ENCODE measurements at regions not wholly inside any gene's neighbourhood (a gene's known extent, or its start where the extent isn't known, plus 50 kb on each side); places are given as distances from the start of the nearest gene placed in this dataset.

DNA sequence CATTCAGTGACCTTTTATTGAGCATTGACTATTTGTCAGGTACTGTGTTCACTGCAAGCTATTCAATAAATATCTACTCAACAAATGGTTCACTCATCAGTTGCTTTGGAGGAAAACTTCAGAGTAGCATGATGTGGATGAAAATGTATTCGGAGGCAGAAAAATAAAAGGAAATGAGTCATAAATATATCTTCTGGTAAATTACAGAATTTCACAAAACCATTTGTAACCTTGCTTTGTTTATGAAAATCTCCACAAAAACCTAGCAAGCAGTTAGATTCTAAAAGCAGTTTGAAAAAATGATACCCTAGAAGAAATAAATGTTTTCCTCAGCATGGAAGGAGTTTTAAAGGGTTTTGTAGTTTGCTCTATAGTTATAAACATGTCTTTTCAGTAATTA is 399.6 kb downstream of the LMO7 start:
- Histone ChIP-seq H4K8ac (ENCODE audit: low read depth, low read length) (no peak overlapping the region), H3K9ac (ENCODE audit: low read length) (no peak overlapping the region), H3K4me3 (ENCODE audit: low read depth, low read length) (no peak overlapping the region), H3K27ac (ENCODE audit: low read depth, low read length) (no peak overlapping the region), H3K4ac (ENCODE audit: low read depth, low read length) (no peak overlapping the region), H3K4me1 (ENCODE audit: control insufficient read depth in 1 of 2, insufficient read depth in 2 of 2, low read length in 2 of 2) (no peaks in the 10 kb centered on the region), H4K12ac (ENCODE audit: low read depth, low read length) (no peak overlapping the region), H2AK5ac (ENCODE audit: low read length) (no peak overlapping the region), H2BK12ac (ENCODE audit: low read length) (no peak overlapping the region), H2BK120ac (ENCODE audit: insufficient read depth, low read length, poor library complexity) (no peak overlapping the region), H3K79me2 (ENCODE audit: control insufficient read depth, insufficient read depth, low read length, poor library complexity) (no peaks in the 10 kb centered on the region), H2AFZ (ENCODE audit: insufficient read depth, low read length, poor library complexity) (no peak overlapping the region), H3K4me2 (ENCODE audit: low read length) (no peak overlapping the region), H3K18ac (ENCODE audit: low read length) (no peak overlapping the region), H3K27me3 (ENCODE audit: insufficient read depth, low read length) (no peaks in the 10 kb centered on the region), H3K23ac (ENCODE audit: low read length) (no peak overlapping the region), H3K79me1 (ENCODE audit: low read length) (no peaks in the 10 kb centered on the region), H3K36me3 (ENCODE audit: control insufficient read depth in 1 of 2, insufficient read depth in 2 of 2, low read length in 2 of 2) (no peaks in the 10 kb centered on the region), H3K9me3 (ENCODE audit: insufficient read depth, low read depth, low read length) (no peaks in the 10 kb centered on the region), H3K14ac (ENCODE audit: low read length) (no peak overlapping the region), H2BK5ac (ENCODE audit: low read depth, low read length, poor library complexity) (no peak overlapping the region), H4K91ac (ENCODE audit: low read depth, low read length) (no peak overlapping the region)
- DNase-seq: no peak
- no CpG with 5 or more reads among the region's 1 CpG for WGBS (ENCODE audit: extremely low coverage, insufficient coverage, insufficient read length)

DNA sequence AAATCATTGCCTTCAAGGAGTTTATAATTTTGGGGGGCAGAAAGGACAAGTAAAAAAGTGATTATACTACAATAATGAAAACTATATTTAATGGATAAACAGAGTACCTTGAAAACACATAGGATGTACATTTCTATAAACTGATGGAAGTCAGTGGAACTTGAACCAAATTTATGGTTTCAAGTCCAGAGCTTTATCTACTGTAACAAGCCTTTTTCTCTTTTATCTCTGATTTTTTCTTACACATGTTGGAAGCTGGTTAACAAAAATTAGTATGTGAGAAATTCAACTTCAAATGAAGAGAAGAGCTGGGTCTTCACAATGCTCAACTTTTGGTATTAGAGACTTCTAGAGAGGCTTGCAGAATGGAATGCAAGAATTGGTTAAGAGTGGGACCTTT is 393.6 kb downstream of the LMO7 start:
- Histone ChIP-seq H3K4me3 (ENCODE audit: low read depth, low read length) (no peak overlapping the region), H3K9ac (ENCODE audit: low read length) (no peak overlapping the region), H3K27ac (ENCODE audit: low read depth, low read length) (no peak overlapping the region), H3K18ac (ENCODE audit: low read length) (no peak overlapping the region), H2AK5ac (ENCODE audit: low read length) (no peak overlapping the region), H2BK5ac (ENCODE audit: low read depth, low read length, poor library complexity) (no peak overlapping the region), H4K8ac (ENCODE audit: low read depth, low read length) (no peak overlapping the region), H3K14ac (ENCODE audit: low read length) (no peak overlapping the region), H2BK120ac (ENCODE audit: insufficient read depth, low read length, poor library complexity) (no peak overlapping the region), H2BK12ac (ENCODE audit: low read length) (no peak overlapping the region), H3K4me1 (ENCODE audit: control insufficient read depth in 1 of 2, insufficient read depth in 2 of 2, low read length in 2 of 2) (peaks cover 0 to 3% of the 10 kb centered on the region in 2 experiments), H3K79me1 (ENCODE audit: low read length) (no peaks in the 10 kb centered on the region), H3K4ac (ENCODE audit: low read depth, low read length) (no peak overlapping the region), H4K91ac (ENCODE audit: low read depth, low read length) (no peak overlapping the region), H3K79me2 (ENCODE audit: control insufficient read depth, insufficient read depth, low read length, poor library complexity) (no peaks in the 10 kb centered on the region), H4K12ac (ENCODE audit: low read depth, low read length) (no peak overlapping the region), H3K9me3 (ENCODE audit: insufficient read depth, low read depth, low read length) (no peaks in the 10 kb centered on the region), H2AFZ (ENCODE audit: insufficient read depth, low read length, poor library complexity) (no peak overlapping the region), H3K23ac (ENCODE audit: low read length) (no peak overlapping the region), H3K36me3 (ENCODE audit: control insufficient read depth in 1 of 2, insufficient read depth in 2 of 2, low read length in 2 of 2) (no peaks in the 10 kb centered on the region), H3K27me3 (ENCODE audit: insufficient read depth, low read length) (no peaks in the 10 kb centered on the region), H3K4me2 (ENCODE audit: low read length) (no peak overlapping the region)
- DNase-seq: no peak

DNA sequence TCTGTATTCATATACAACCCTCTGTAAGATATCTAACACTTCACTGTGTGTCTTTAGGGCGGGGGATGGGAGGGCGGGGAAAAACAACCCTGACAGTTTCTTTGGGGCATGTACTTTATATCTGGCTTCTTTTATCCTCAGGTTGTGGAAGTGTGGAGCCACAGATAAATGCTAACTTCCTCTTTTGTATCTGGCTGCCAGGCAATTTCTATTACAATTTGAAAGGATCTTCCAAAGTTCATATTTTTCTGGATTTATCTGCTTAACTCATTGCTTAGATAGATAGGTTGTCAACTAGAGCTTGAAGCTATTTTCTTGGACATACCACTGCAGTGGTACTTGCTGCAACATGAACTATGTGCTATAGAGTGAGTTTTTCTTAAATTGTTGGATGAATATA is 393.0 kb downstream of the LMO7 start:
- DNase-seq: no peak
- H3K18ac ChIP-seq (ENCODE audit: low read length): no peak overlapping the region
- H4K8ac ChIP-seq (ENCODE audit: low read depth, low read length): no peak overlapping the region
- no peak overlapping the region for H3K4me3 ChIP-seq (ENCODE audit: low read depth, low read length)
- no peak overlapping the region for H2BK5ac ChIP-seq (ENCODE audit: low read depth, low read length, poor library complexity)
- H3K36me3 ChIP-seq (ENCODE audit: control insufficient read depth in 1 of 2, insufficient read depth in 2 of 2, low read length in 2 of 2): no peaks in the 10 kb centered on the region
- no peaks in the 10 kb centered on the region for H3K27me3 ChIP-seq (ENCODE audit: insufficient read depth, low read length)
- no peak overlapping the region for H2AK5ac ChIP-seq (ENCODE audit: low read length)
- no peak overlapping the region for H3K23ac ChIP-seq (ENCODE audit: low read length)
- H2BK12ac ChIP-seq (ENCODE audit: low read length): no peak overlapping the region
- no peak overlapping the region for H3K4ac ChIP-seq (ENCODE audit: low read depth, low read length)
- peaks cover 0 to 3% of the 10 kb centered on the region in 2 experiments for H3K4me1 ChIP-seq (ENCODE audit: control insufficient read depth in 1 of 2, insufficient read depth in 2 of 2, low read length in 2 of 2)
- no peak overlapping the region for H2AFZ ChIP-seq (ENCODE audit: insufficient read depth, low read length, poor library complexity)
- H3K4me2 ChIP-seq (ENCODE audit: low read length): no peak overlapping the region
- H3K79me1 ChIP-seq (ENCODE audit: low read length): peaks cover 2% of the 10 kb centered on the region
- H4K12ac ChIP-seq (ENCODE audit: low read depth, low read length): no peak overlapping the region
- H3K27ac ChIP-seq (ENCODE audit: low read depth, low read length): no peak overlapping the region
- H3K9ac ChIP-seq (ENCODE audit: low read length): no peak overlapping the region
- H2BK120ac ChIP-seq (ENCODE audit: insufficient read depth, low read length, poor library complexity): no peak overlapping the region
- H3K9me3 ChIP-seq (ENCODE audit: insufficient read depth, low read depth, low read length): no peaks in the 10 kb centered on the region
- no peak overlapping the region for H3K14ac ChIP-seq (ENCODE audit: low read length)
- H3K79me2 ChIP-seq (ENCODE audit: control insufficient read depth, insufficient read depth, low read length, poor library complexity): no peaks in the 10 kb centered on the region
- no peak overlapping the region for H4K91ac ChIP-seq (ENCODE audit: low read depth, low read length)
- WGBS (ENCODE audit: extremely low coverage, insufficient coverage, insufficient read length): no CpG with 5 or more reads among the region's 2 CpGs

DNA sequence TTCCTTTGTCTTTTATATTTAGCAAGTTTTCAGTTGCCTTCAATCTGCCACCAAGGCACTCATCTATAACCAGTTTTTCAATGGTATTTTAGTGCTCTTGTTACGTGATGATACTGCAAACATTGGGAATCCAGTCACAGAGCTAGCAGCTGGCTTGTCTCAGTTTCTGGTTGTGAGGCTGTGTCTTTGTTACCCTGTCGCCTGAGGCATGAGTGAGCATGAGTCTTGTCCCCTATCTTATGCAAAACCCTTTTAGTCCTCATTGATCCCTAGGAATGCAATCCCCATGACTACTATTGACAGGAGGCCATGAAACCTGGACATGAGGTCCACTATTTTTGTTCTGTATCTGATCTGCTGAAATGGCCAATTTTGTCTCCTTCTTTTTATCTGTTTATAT is 391.0 kb downstream of the LMO7 start:
- Histone ChIP-seq H3K18ac (ENCODE audit: low read length) (no peak overlapping the region), H3K27me3 (ENCODE audit: insufficient read depth, low read length) (no peaks in the 10 kb centered on the region), H4K91ac (ENCODE audit: low read depth, low read length) (no peak overlapping the region), H2BK120ac (ENCODE audit: insufficient read depth, low read length, poor library complexity) (no peak overlapping the region), H3K4me1 (ENCODE audit: control insufficient read depth in 1 of 2, insufficient read depth in 2 of 2, low read length in 2 of 2) (peaks cover 0 to 6% of the 10 kb centered on the region in 2 experiments), H3K79me1 (ENCODE audit: low read length) (peaks cover 7% of the 10 kb centered on the region), H4K8ac (ENCODE audit: low read depth, low read length) (no peak overlapping the region), H3K27ac (ENCODE audit: low read depth, low read length) (peak overlapping the region; percentile 65), H2AFZ (ENCODE audit: insufficient read depth, low read length, poor library complexity) (no peak overlapping the region), H3K4me2 (ENCODE audit: low read length) (no peak overlapping the region), H3K79me2 (ENCODE audit: control insufficient read depth, insufficient read depth, low read length, poor library complexity) (no peaks in the 10 kb centered on the region), H2AK5ac (ENCODE audit: low read length) (no peak overlapping the region), H3K9ac (ENCODE audit: low read length) (no peak overlapping the region), H3K4me3 (ENCODE audit: low read depth, low read length) (no peak overlapping the region), H2BK12ac (ENCODE audit: low read length) (no peak overlapping the region), H4K12ac (ENCODE audit: low read depth, low read length) (no peak overlapping the region), H3K23ac (ENCODE audit: low read length) (no peak overlapping the region), H3K14ac (ENCODE audit: low read length) (no peak overlapping the region), H2BK5ac (ENCODE audit: low read depth, low read length, poor library complexity) (no peak overlapping the region), H3K9me3 (ENCODE audit: insufficient read depth, low read depth, low read length) (no peaks in the 10 kb centered on the region), H3K4ac (ENCODE audit: low read depth, low read length) (no peak overlapping the region), H3K36me3 (ENCODE audit: control insufficient read depth in 1 of 2, insufficient read depth in 2 of 2, low read length in 2 of 2) (no peaks in the 10 kb centered on the region)
- WGBS (ENCODE audit: extremely low coverage, insufficient coverage, insufficient read length): no CpG with 5 or more reads among the region's 2 CpGs
- DNase-seq: peak; percentile 3 to 23

Data from trophoblast cell (in vitro differentiated cells and primary cell).